ENCODE measurements at regions not wholly inside any gene's neighbourhood (a gene's known extent, or its start where the extent isn't known, plus 50 kb on each side); places are given as distances from the start of the nearest gene placed in this dataset.
A peak's percentile ranks its signal among the peaks of the same experiment; 100 is the strongest.
"Not testable (repeated sequence)": the region's sequence is repeated elsewhere in the genome, so short reads cannot be mapped to it uniquely, and the experiment has no call there.

GRCh38 chr11:121358760-121359159 lies 66.2 kb downstream of the SC5D start:
- DNase-seq, result no peak

- no peak for DNase-seq
Observed at GRCh38 chr11:121359591-121359990, 67.0 kb downstream of the SC5D start.

- not testable (repeated sequence) for DNase-seq
Observed at GRCh38 chr11:121362955-121363354, 70.4 kb downstream of the SC5D start.

- no peak for DNase-seq
Observed at GRCh38 chr11:121365304-121365703, 72.7 kb downstream of the SC5D start.

- DNase-seq, result no peak
Observed at GRCh38 chr11:121366038-121366437, 73.5 kb downstream of the SC5D start.

- peak; percentile 44 for DNase-seq
Observed at GRCh38 chr11:121367001-121367843, 74.7 kb downstream of the SC5D start.

- DNase-seq, result no peak
Observed at GRCh38 chr11:121367844-121368225, 75.3 kb downstream of the SC5D start.

GRCh38 chr11:121368364-121369240 lies 76.0 kb downstream of the SC5D start:
- DNase-seq, result no peak

- no peak for DNase-seq
Observed at GRCh38 chr11:121369366-121369765, 76.8 kb downstream of the SC5D start.

GRCh38 chr11:121372028-121372427 lies 79.5 kb downstream of the SC5D start:
- DNase-seq, result no peak

- peak; percentile 8 for DNase-seq
Observed at GRCh38 chr11:121372671-121373429, 79.3 kb upstream of the SORL1 start.

- DNase-seq, result no peak
Observed at GRCh38 chr11:121374286-121374985, 77.7 kb upstream of the SORL1 start.

- no peak for DNase-seq
Observed at GRCh38 chr11:121376130-121376529, 76.0 kb upstream of the SORL1 start.

- not testable (repeated sequence) for DNase-seq
Observed at GRCh38 chr11:121379145-121379810, 72.8 kb upstream of the SORL1 start.

- DNase-seq, result no peak
Observed at GRCh38 chr11:121383716-121384115, 68.4 kb upstream of the SORL1 start.

- no peak for DNase-seq
Observed at GRCh38 chr11:121385688-121386087, 66.4 kb upstream of the SORL1 start.

All from central memory CD4-positive, alpha-beta T cell (primary cell).